ENCODE measurements at regions not wholly inside any gene's neighbourhood (a gene's known extent, or its start where the extent isn't known, plus 50 kb on each side); places are given as distances from the start of the nearest gene placed in this dataset.

GRCh38 chr1:30042438-30043147, 680.8 kb downstream of the MATN1 start:
- TF ChIP-seq FOXM1 (IDR thresholded peaks at IDR 0.05; ENCODE audit: low read depth, low read length), result no peak
- TF ChIP-seq POLR2A (IDR thresholded peaks at IDR 0.05; ENCODE audit: low read depth, low read length), result no peak
- no peak for TF ChIP-seq CEBPB (IDR thresholded peaks at IDR 0.05; ENCODE audit: borderline replicate concordance in 1 of 2, low read depth in 2 of 2, low read length in 2 of 2)
- no peak for TF ChIP-seq KLF5 (IDR thresholded peaks at IDR 0.05; ENCODE audit: partially characterized antibody)
- TF ChIP-seq CTCF (IDR thresholded peaks at IDR 0.05 in 2 of 3, conservative IDR thresholded peaks at IDR 0.05 in 1 of 3; ENCODE audit: control insufficient read depth in 2 of 3, extremely low read depth in 1 of 3, insufficient read depth in 1 of 3, low read depth in 3 of 3, low read length in 3 of 3), result no peak
- TF ChIP-seq, protein P1, sequence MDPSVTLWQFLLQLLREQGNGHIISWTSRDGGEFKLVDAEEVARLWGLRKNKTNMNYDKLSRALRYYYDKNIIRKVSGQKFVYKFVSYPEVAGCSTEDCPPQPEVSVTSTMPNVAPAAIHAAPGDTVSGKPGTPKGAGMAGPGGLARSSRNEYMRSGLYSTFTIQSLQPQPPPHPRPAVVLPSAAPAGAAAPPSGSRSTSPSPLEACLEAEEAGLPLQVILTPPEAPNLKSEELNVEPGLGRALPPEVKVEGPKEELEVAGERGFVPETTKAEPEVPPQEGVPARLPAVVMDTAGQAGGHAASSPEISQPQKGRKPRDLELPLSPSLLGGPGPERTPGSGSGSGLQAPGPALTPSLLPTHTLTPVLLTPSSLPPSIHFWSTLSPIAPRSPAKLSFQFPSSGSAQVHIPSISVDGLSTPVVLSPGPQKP (IDR thresholded peaks at IDR 0.05; ENCODE audit: low read depth, low read length), result no peak
- no peak for TF ChIP-seq YY1 (IDR thresholded peaks at IDR 0.05; ENCODE audit: low read depth, low read length)
- TF ChIP-seq MXI1 (IDR thresholded peaks at IDR 0.05; ENCODE audit: low read depth, low read length), result no peak
- no peak for TF ChIP-seq CREB1 (IDR thresholded peaks at IDR 0.05; ENCODE audit: low read depth)
